ENCODE measurements at regions not wholly inside any gene's neighbourhood (a gene's known extent, or its start where the extent isn't known, plus 50 kb on each side); places are given as distances from the start of the nearest gene placed in this dataset.

- Histone ChIP-seq H4K20me1 (replicated peaks; ENCODE audit: insufficient read depth) (no peaks in the 10 kb centered on the region), H3K27me3 (ENCODE audit: insufficient read depth) (no peaks in the 10 kb centered on the region), H3K27ac (ENCODE audit: low read depth) (no peak overlapping the region), H3K4me3 (no peak overlapping the region), H3K4me1 (ENCODE audit: insufficient read depth) (no peaks in the 10 kb centered on the region), H3F3A (replicated peaks; ENCODE audit: low read depth) (no peaks in the 10 kb centered on the region), H2AFZ (0 out of 2 replicates have a peak overlapping the region, but pooled peaks have one; percentile 56), H3K9me2 (ENCODE audit: insufficient read depth) (no peaks in the 10 kb centered on the region), H3K79me2 (replicated peaks; ENCODE audit: insufficient read depth) (no peaks in the 10 kb centered on the region), H3K4me2 (no peak overlapping the region), H3K36me3 (ENCODE audit: insufficient read depth) (no peaks in the 10 kb centered on the region)
- DNase-seq (ENCODE audit: low spot score) (no peak), ATAC-seq (no peak)
- no peak overlapping the region for H3K4me3 Mint-ChIP-seq
- TF ChIP-seq EZH2 (IDR thresholded peaks at IDR 0.05; ENCODE audit: low read depth, unreplicated experiment) (no peak), ZNF462 (CRISPR knock-in tag; IDR thresholded peaks at IDR 0.05) (no peak), EZH2phosphoT487 (IDR thresholded peaks at IDR 0.05; ENCODE audit: unreplicated experiment) (no peak), REST (IDR thresholded peaks at IDR 0.05; ENCODE audit: unreplicated experiment) (no peak), CREB1 (CRISPR knock-in tag; IDR thresholded peaks at IDR 0.05; ENCODE audit: low read depth) (no peak), ZNF114 (CRISPR knock-in tag; IDR thresholded peaks at IDR 0.05) (no peak), STAT1 (IDR thresholded peaks at IDR 0.05; ENCODE audit: unreplicated experiment) (no peak), ZNF331 (CRISPR knock-in tag; IDR thresholded peaks at IDR 0.05; ENCODE audit: low read depth) (no peak), NANOG (IDR thresholded peaks at IDR 0.05; ENCODE audit: borderline replicate concordance) (no peak), JUNB (IDR thresholded peaks at IDR 0.05; ENCODE audit: unreplicated experiment) (no peak), POLR2AphosphoS5 (IDR thresholded peaks at IDR 0.05; ENCODE audit: low read depth) (no peak)
- TF ChIP-seq, protein P1, sequence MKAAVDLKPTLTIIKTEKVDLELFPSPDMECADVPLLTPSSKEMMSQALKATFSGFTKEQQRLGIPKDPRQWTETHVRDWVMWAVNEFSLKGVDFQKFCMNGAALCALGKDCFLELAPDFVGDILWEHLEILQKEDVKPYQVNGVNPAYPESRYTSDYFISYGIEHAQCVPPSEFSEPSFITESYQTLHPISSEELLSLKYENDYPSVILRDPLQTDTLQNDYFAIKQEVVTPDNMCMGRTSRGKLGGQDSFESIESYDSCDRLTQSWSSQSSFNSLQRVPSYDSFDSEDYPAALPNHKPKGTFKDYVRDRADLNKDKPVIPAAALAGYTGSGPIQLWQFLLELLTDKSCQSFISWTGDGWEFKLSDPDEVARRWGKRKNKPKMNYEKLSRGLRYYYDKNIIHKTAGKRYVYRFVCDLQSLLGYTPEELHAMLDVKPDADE (IDR thresholded peaks at IDR 0.05) = no peak
- TF ChIP-seq, protein P2, sequence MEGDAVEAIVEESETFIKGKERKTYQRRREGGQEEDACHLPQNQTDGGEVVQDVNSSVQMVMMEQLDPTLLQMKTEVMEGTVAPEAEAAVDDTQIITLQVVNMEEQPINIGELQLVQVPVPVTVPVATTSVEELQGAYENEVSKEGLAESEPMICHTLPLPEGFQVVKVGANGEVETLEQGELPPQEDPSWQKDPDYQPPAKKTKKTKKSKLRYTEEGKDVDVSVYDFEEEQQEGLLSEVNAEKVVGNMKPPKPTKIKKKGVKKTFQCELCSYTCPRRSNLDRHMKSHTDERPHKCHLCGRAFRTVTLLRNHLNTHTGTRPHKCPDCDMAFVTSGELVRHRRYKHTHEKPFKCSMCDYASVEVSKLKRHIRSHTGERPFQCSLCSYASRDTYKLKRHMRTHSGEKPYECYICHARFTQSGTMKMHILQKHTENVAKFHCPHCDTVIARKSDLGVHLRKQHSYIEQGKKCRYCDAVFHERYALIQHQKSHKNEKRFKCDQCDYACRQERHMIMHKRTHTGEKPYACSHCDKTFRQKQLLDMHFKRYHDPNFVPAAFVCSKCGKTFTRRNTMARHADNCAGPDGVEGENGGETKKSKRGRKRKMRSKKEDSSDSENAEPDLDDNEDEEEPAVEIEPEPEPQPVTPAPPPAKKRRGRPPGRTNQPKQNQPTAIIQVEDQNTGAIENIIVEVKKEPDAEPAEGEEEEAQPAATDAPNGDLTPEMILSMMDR (conservative IDR thresholded peaks at IDR 0.05; ENCODE audit: low read depth in 2 of 2) = no peak
- no peaks in the 10 kb centered on the region for H3K9me3 Mint-ChIP-seq
- no peaks in the 10 kb centered on the region for H3K36me3 Mint-ChIP-seq (ENCODE audit: low read depth)
- peaks cover 22% of the 10 kb centered on the region; the same call in 2 of the 3 replicates for H3K4me1 Mint-ChIP-seq
- H3K27me3 Mint-ChIP-seq (ENCODE audit: insufficient read depth, low read depth, poor library complexity) = peaks cover 7% of the 10 kb centered on the region
- no peak overlapping the region for H3K27ac Mint-ChIP-seq
Observed at GRCh38 chr2:239689410-239689809, 288.6 kb upstream of the HDAC4 start.
